ENCODE measurements at regions not wholly inside any gene's neighbourhood (a gene's known extent, or its start where the extent isn't known, plus 50 kb on each side); places are given as distances from the start of the nearest gene placed in this dataset.

DNA sequence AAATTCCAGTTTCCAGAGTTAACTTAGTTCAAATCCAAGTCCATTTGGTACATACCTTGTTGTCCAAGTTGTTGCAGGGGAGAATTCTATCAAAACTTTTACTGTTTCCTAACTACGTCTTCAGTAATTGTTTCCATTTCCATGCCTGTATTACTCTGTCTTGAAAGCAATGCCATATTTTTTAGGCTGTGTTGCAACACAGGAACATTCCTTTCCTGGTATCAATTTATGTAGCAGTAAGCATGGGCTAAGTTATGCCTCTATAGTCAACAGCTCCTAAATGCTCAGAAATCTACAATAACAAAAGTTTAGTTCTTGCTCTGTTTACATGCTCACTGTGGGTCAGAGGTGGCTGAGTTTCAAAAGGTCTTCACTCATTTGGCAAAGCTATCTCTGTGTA is 1943.8 kb upstream of the PIK3C3 start:
- no peak for TF ChIP-seq CTCF (IDR thresholded peaks at IDR 0.05; ENCODE audit: low read depth, low read length, poor library complexity, severe bottlenecking)
- no peak for TF ChIP-seq EZH2phosphoT487 (IDR thresholded peaks at IDR 0.05; ENCODE audit: borderline replicate concordance, low read length)

Measured in DOHH2 (cell line).